Neural crest cell (in vitro differentiated cells): ENCODE measurements at regions not wholly inside any gene's neighbourhood (a gene's known extent, or its start where the extent isn't known, plus 50 kb on each side); places are given as distances from the start of the nearest gene placed in this dataset.
"Not testable (repeated sequence)": the region's sequence is repeated elsewhere in the genome, so short reads cannot be mapped to it uniquely, and the experiment has no call there.

Experiments
- DNase-seq: peaks from one replicate; pipeline ENCODE4 v3.0.0; 2021; ENCODE audit warnings: low read depth, mixed read lengths, low spot score
- H3K27ac Mint-ChIP-seq: one replicate; pipeline ENCODE4 v1.8.0; 2021; ENCODE audit warnings: mild to moderate bottlenecking, mixed read lengths; ENCODE audit not compliant: unreplicated experiment
- H3K27me3 Mint-ChIP-seq: 2 replicates; pipeline ENCODE4 v1.8.0; 2021; ENCODE audit warnings: low read depth, mild to moderate bottlenecking, mixed read lengths
- H3K36me3 Mint-ChIP-seq: 2 replicates; pipeline ENCODE4 v1.8.0; 2021; ENCODE audit warnings: low read depth, mild to moderate bottlenecking, mixed read lengths
- H3K4me1 Mint-ChIP-seq: 2 replicates; pipeline ENCODE4 v1.8.0; 2021; ENCODE audit warnings: mixed read lengths
- H3K4me3 Mint-ChIP-seq: one replicate; pipeline ENCODE4 v1.8.0; 2021; ENCODE audit warnings: mild to moderate bottlenecking, mixed read lengths
- H3K9me3 Mint-ChIP-seq: 2 replicates; pipeline ENCODE4 v1.8.0; 2021; ENCODE audit warnings: mixed read lengths
- CTCF ChIP-seq: fragments of 200-600 bp; sonication (generic); conservative IDR thresholded peaks from 2 replicates; pipeline ENCODE4 v1.5.0; 2021; ENCODE audit warnings: antibody characterized with exemption, mild to moderate bottlenecking

GRCh38 chr16:13351601-13352217 is 450.3 kb downstream of the SHISA9 start:
- Mint-ChIP-seq H3K9me3 (no peaks in the 10 kb centered on the region), H3K4me3 (no peak overlapping the region), H3K27me3 (peaks cover 19% of the 10 kb centered on the region), H3K36me3 (no peaks in the 10 kb centered on the region), H3K27ac (no peak overlapping the region), H3K4me1 (no peaks in the 10 kb centered on the region)
- no peak for TF ChIP-seq CTCF
- no peak for DNase-seq

- DNase-seq, H3K4me3 Mint-ChIP-seq, H3K36me3 Mint-ChIP-seq, H3K9me3 Mint-ChIP-seq, H3K27ac Mint-ChIP-seq, H3K4me1 Mint-ChIP-seq: not testable (repeated sequence)
- peaks cover 30% of the 10 kb centered on the region for H3K27me3 Mint-ChIP-seq
Observed at GRCh38 chr16:13352796-13353195, 451.4 kb downstream of the SHISA9 start.

- H3K4me3 Mint-ChIP-seq, H3K9me3 Mint-ChIP-seq, H3K27ac Mint-ChIP-seq, H3K4me1 Mint-ChIP-seq, H3K36me3 Mint-ChIP-seq, DNase-seq: not testable (repeated sequence)
- peaks cover 63% of the 10 kb centered on the region for H3K27me3 Mint-ChIP-seq
Observed at GRCh38 chr16:13357842-13358241, 456.4 kb downstream of the SHISA9 start.

- TF ChIP-seq CTCF = no peak
- H3K27me3 Mint-ChIP-seq = peaks cover 63% of the 10 kb centered on the region
- peaks cover 3% of the 10 kb centered on the region for H3K36me3 Mint-ChIP-seq
- H3K9me3 Mint-ChIP-seq = peaks cover 4% of the 10 kb centered on the region
- H3K4me3 Mint-ChIP-seq = no peak overlapping the region
- no peaks in the 10 kb centered on the region for H3K4me1 Mint-ChIP-seq
- no peak overlapping the region for H3K27ac Mint-ChIP-seq
- DNase-seq = no peak
Observed at GRCh38 chr16:13359835-13360234, 458.4 kb downstream of the SHISA9 start.

GRCh38 chr16:13372421-13372820 is 471.0 kb downstream of the SHISA9 start:
- Mint-ChIP-seq H3K27me3 (peaks cover 21% of the 10 kb centered on the region), H3K4me1 (no peaks in the 10 kb centered on the region), H3K9me3 (peaks cover 3% of the 10 kb centered on the region), H3K27ac (no peak overlapping the region), H3K36me3 (no peaks in the 10 kb centered on the region), H3K4me3 (no peak overlapping the region)
- TF ChIP-seq CTCF = no peak
- DNase-seq = no peak

- no peak for TF ChIP-seq CTCF
- Mint-ChIP-seq H3K27me3 (peaks cover 13% of the 10 kb centered on the region), H3K9me3 (peaks cover 7% of the 10 kb centered on the region), H3K36me3 (no peaks in the 10 kb centered on the region), H3K4me1 (no peaks in the 10 kb centered on the region), H3K27ac (no peak overlapping the region), H3K4me3 (no peak overlapping the region)
- no peak for DNase-seq
Observed at GRCh38 chr16:13376174-13376573, 474.8 kb downstream of the SHISA9 start.

- no peak for TF ChIP-seq CTCF
- Mint-ChIP-seq H3K9me3 (peaks cover 9% of the 10 kb centered on the region), H3K27me3 (peaks cover 7% of the 10 kb centered on the region), H3K36me3 (no peaks in the 10 kb centered on the region), H3K4me3 (no peak overlapping the region), H3K4me1 (no peaks in the 10 kb centered on the region), H3K27ac (no peak overlapping the region)
- DNase-seq = no peak
Observed at GRCh38 chr16:13377143-13377542, 475.7 kb downstream of the SHISA9 start.
